H9 (cell line): ENCODE measurements at regions not wholly inside any gene's neighbourhood (a gene's known extent, or its start where the extent isn't known, plus 50 kb on each side); places are given as distances from the start of the nearest gene placed in this dataset.

Source experiments
- DNase-seq: peaks from one replicate; pipeline ENCODE4 v3.0.0-alpha.2; 2017
- H2AFZ ChIP-seq: one replicate; pipeline ENCODE4 v1.6.1; 2013; ENCODE audit warnings: mild to moderate bottlenecking, low read length, control low read depth, moderate library complexity
- H2AK5ac ChIP-seq: 2 replicates; pipeline ENCODE4 v1.6.1; 2013; ENCODE audit warnings: low read length, control low read depth, mixed read lengths; ENCODE audit not compliant: insufficient read length
- H2BK120ac ChIP-seq: one replicate; pipeline ENCODE4 v1.6.1; 2013; ENCODE audit warnings: low read depth, mild to moderate bottlenecking, low read length, control low read depth, inconsistent platforms; ENCODE audit not compliant: poor library complexity, severe bottlenecking
- H2BK12ac ChIP-seq: 2 replicates; pipeline ENCODE4 v1.6.1; 2013; ENCODE audit warnings: low read length, control low read depth, mixed read lengths, low read depth; ENCODE audit not compliant: insufficient read length
- H2BK15ac ChIP-seq: 2 replicates; pipeline ENCODE4 v1.6.1; 2013; ENCODE audit warnings: low read depth, low read length, control low read depth
- H2BK20ac ChIP-seq: one replicate; pipeline ENCODE4 v1.6.1; 2013; ENCODE audit warnings: low read depth, mild to moderate bottlenecking, low read length, control low read depth, inconsistent platforms; ENCODE audit not compliant: poor library complexity, severe bottlenecking
- H2BK5ac ChIP-seq: 2 replicates; pipeline ENCODE4 v1.6.1; 2013; ENCODE audit warnings: low read length, control low read depth, mixed read lengths; ENCODE audit not compliant: insufficient read length
- H3K14ac ChIP-seq: 2 replicates; pipeline ENCODE4 v1.6.1; 2013; ENCODE audit warnings: low read length, control low read depth; ENCODE audit not compliant: insufficient read depth
- H3K18ac ChIP-seq: 2 replicates; pipeline ENCODE4 v1.6.1; 2013; ENCODE audit warnings: low read depth, mild to moderate bottlenecking, mixed read lengths, low read length, control low read depth; ENCODE audit not compliant: insufficient read length
- H3K23ac ChIP-seq: 2 replicates; pipeline ENCODE4 v1.6.1; 2013; ENCODE audit warnings: low read length, control low read depth, mixed read lengths, low read depth; ENCODE audit not compliant: insufficient read length
- H3K23me2 ChIP-seq: 2 replicates; pipeline ENCODE4 v1.6.1; 2013; ENCODE audit warnings: low read depth, mild to moderate bottlenecking, mixed read lengths, low read length, control low read depth; ENCODE audit not compliant: insufficient read length, poor library complexity, severe bottlenecking
- H3K27ac ChIP-seq: 2 replicates; pipeline ENCODE4 v1.5.1; 2013; ENCODE audit warnings: low read length, control low read depth, mixed read lengths, low read depth; ENCODE audit not compliant: insufficient read length
- H3K27me3 ChIP-seq: 2 replicates; pipeline ENCODE4 v1.6.1; 2013; ENCODE audit warnings: low read length, control low read depth, inconsistent platforms; ENCODE audit not compliant: insufficient read depth
- H3K4ac ChIP-seq: 2 replicates; pipeline ENCODE4 v1.6.1; 2013; ENCODE audit warnings: low read depth, mild to moderate bottlenecking, control low read depth, inconsistent platforms, low read length, moderate library complexity
- H3K4me1 ChIP-seq: 2 replicates; pipeline ENCODE4 v1.6.1; 2013; ENCODE audit warnings: low read length, control low read depth, inconsistent platforms; ENCODE audit not compliant: insufficient read depth
- H3K4me2 ChIP-seq: 2 replicates; pipeline ENCODE4 v1.6.1; 2013; ENCODE audit warnings: low read length, control low read depth, mixed read lengths; ENCODE audit not compliant: insufficient read length, insufficient read depth
- H3K56ac ChIP-seq: 2 replicates; pipeline ENCODE4 v1.6.1; 2013; ENCODE audit warnings: low read depth, mild to moderate bottlenecking, mixed read lengths, low read length, control low read depth; ENCODE audit not compliant: insufficient read length
- H3K79me1 ChIP-seq: 2 replicates; pipeline ENCODE4 v1.6.1; 2013; ENCODE audit warnings: low read depth, mild to moderate bottlenecking, moderate library complexity, low read length, control low read depth, inconsistent platforms; ENCODE audit not compliant: insufficient read depth, poor library complexity, severe bottlenecking
- H3K79me2 ChIP-seq: 2 replicates; pipeline ENCODE4 v1.6.1; 2013; ENCODE audit warnings: low read length, control low read depth, inconsistent platforms; ENCODE audit not compliant: insufficient read depth
- H3K9ac ChIP-seq: 2 replicates; pipeline ENCODE4 v1.6.1; 2013; ENCODE audit warnings: low read length, control low read depth, mixed read lengths; ENCODE audit not compliant: insufficient read length; ENCODE audit errors: extremely low read depth
- H3K9me3 ChIP-seq: one replicate; pipeline ENCODE4 v1.6.1; 2013; ENCODE audit warnings: low read depth, low read length, inconsistent platforms; ENCODE audit not compliant: control insufficient read depth
- H3T11ph ChIP-seq: one replicate; pipeline ENCODE4 v1.6.1; 2013; ENCODE audit warnings: mild to moderate bottlenecking, low read length, control low read depth, inconsistent platforms
- H4K20me1 ChIP-seq: one replicate; pipeline ENCODE4 v1.6.1; 2013; ENCODE audit not compliant: control insufficient read depth, insufficient read length, insufficient read depth
- H4K5ac ChIP-seq: 2 replicates; pipeline ENCODE4 v1.6.1; 2013; ENCODE audit warnings: low read depth, mild to moderate bottlenecking, mixed read lengths, low read length, control low read depth; ENCODE audit not compliant: insufficient read length
- H4K8ac ChIP-seq: replicated peaks from 2 replicates; pipeline ENCODE4 v1.6.1; 2013; ENCODE audit warnings: low read length, control low read depth, mixed read lengths, low read depth; ENCODE audit not compliant: insufficient read length
- H4K91ac ChIP-seq: 2 replicates; pipeline ENCODE4 v1.6.1; 2013; ENCODE audit warnings: low read depth, mild to moderate bottlenecking, moderate library complexity, mixed read lengths, low read length, control low read depth; ENCODE audit not compliant: insufficient read length
- H3K27ac Mint-ChIP-seq, 3 experiments: 2 replicates in 2 of 3; 3 replicates in 1 of 3; pipeline ENCODE4 v1.8.0; 2020 to 2021; ENCODE audit warnings: mixed read lengths in 3 of 3, mild to moderate bottlenecking in 1 of 3, moderate library complexity in 1 of 3
- H3K27me3 Mint-ChIP-seq: 2 replicates; pipeline ENCODE4 v1.8.0; 2021; ENCODE audit warnings: low read depth, mild to moderate bottlenecking, moderate library complexity, mixed read lengths
- H3K36me3 Mint-ChIP-seq, 3 experiments: 2 replicates in 2 of 3; 3 replicates in 1 of 3; pipeline ENCODE4 v1.8.0; 2020 to 2021; ENCODE audit warnings: low read depth in 3 of 3, mixed read lengths in 3 of 3; ENCODE audit not compliant: insufficient read depth in 1 of 3
- H3K4me1 Mint-ChIP-seq, 2 experiments: 2 replicates each; pipeline ENCODE4 v1.8.0; 2020; ENCODE audit warnings: mixed read lengths in 2 of 2
- H3K4me3 Mint-ChIP-seq, 2 experiments: 2 replicates in 1 of 2; 3 replicates in 1 of 2; pipeline ENCODE4 v1.8.0; 2020 to 2021; ENCODE audit warnings: mild to moderate bottlenecking in 2 of 2, mixed read lengths in 2 of 2, moderate library complexity in 1 of 2
- H3K9me3 Mint-ChIP-seq, 2 experiments: 2 replicates in 1 of 2; 3 replicates in 1 of 2; pipeline ENCODE4 v1.8.0; 2020; ENCODE audit warnings: mild to moderate bottlenecking in 2 of 2, mixed read lengths in 2 of 2, moderate library complexity in 1 of 2
- WGBS: extraction: QIAGEN DNeasy Blood & Tissue Kit; methylation state at CpG from one replicate; pipeline ENCODE4 v1.1.7; 2013; ENCODE audit warnings: missing lambda C conversion rate, low lambda C conversion rate, mixed read lengths; ENCODE audit not compliant: insufficient read length; ENCODE audit errors: extremely low coverage; 5-methylcytosine and 5-hydroxymethylcytosine counted together
- TF ChIP-seq, protein P1 (sequence below): fragments of 200-600 bp; sonication (generic); conservative IDR thresholded peaks from 3 replicates; pipeline ENCODE4 v1.8.0; 2021; ENCODE audit warnings: antibody characterized with exemption, mild to moderate bottlenecking

DNA sequence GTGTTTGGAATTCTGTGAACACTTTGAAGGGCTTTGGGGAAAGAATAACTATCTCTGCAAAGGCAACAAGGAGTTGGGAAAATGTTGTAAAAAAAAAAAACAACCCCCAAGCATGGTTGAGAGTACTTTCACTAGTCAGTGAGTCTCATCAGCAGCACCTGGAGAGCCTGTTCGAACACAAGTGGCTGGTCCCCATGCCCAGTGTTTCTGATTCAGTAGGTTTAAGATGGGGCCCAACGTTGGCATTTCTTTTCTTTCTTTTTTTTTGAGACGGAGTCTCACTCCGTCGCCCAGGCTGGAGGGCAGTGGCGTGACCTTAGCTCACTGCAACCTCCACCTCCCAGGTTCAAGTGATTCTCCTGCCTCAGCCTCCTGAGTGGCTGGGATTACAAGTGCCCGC is 59.5 kb downstream of the KLF4 start:
- H2AFZ ChIP-seq, result no peak overlapping the region
- H3K4ac ChIP-seq, result no peak overlapping the region
- no peaks in the 10 kb centered on the region; a peak in 1 of 5 replicates for H3K9me3 Mint-ChIP-seq
- no CpG with 5 or more reads among the region's 7 CpGs for WGBS
- no peak overlapping the region for H4K91ac ChIP-seq
- H3T11ph ChIP-seq, result no peak overlapping the region
- H3K9me3 ChIP-seq, result no peaks in the 10 kb centered on the region
- H3K36me3 Mint-ChIP-seq, result peaks cover 0 to 10% (median 1%) of the 10 kb centered on the region in 3 experiments; a peak in 3 of 7 replicates
- no peak overlapping the region for H2BK15ac ChIP-seq
- H2BK12ac ChIP-seq, result no peak overlapping the region
- H3K79me1 ChIP-seq, result no peaks in the 10 kb centered on the region
- H2BK5ac ChIP-seq, result no peak overlapping the region
- H3K9ac ChIP-seq, result no peak overlapping the region
- no peak overlapping the region for H2BK20ac ChIP-seq
- H3K4me1 ChIP-seq, result no peaks in the 10 kb centered on the region
- DNase-seq, result no peak
- no peak overlapping the region for H4K8ac ChIP-seq
- H3K4me2 ChIP-seq, result no peak overlapping the region
- H3K4me3 Mint-ChIP-seq, result no peak overlapping the region
- no peak overlapping the region for H3K18ac ChIP-seq
- no peaks in the 10 kb centered on the region for H3K27me3 ChIP-seq
- H3K27me3 Mint-ChIP-seq, result peaks cover 19% of the 10 kb centered on the region
- TF ChIP-seq, protein P1, sequence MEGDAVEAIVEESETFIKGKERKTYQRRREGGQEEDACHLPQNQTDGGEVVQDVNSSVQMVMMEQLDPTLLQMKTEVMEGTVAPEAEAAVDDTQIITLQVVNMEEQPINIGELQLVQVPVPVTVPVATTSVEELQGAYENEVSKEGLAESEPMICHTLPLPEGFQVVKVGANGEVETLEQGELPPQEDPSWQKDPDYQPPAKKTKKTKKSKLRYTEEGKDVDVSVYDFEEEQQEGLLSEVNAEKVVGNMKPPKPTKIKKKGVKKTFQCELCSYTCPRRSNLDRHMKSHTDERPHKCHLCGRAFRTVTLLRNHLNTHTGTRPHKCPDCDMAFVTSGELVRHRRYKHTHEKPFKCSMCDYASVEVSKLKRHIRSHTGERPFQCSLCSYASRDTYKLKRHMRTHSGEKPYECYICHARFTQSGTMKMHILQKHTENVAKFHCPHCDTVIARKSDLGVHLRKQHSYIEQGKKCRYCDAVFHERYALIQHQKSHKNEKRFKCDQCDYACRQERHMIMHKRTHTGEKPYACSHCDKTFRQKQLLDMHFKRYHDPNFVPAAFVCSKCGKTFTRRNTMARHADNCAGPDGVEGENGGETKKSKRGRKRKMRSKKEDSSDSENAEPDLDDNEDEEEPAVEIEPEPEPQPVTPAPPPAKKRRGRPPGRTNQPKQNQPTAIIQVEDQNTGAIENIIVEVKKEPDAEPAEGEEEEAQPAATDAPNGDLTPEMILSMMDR, result no peak
- no peak overlapping the region for H3K14ac ChIP-seq
- H2AK5ac ChIP-seq, result no peak overlapping the region
- H3K79me2 ChIP-seq, result no peaks in the 10 kb centered on the region
- no peak overlapping the region for H3K27ac ChIP-seq
- peaks cover 3 to 12% of the 10 kb centered on the region in 2 experiments; a peak in 2 of 4 replicates for H3K4me1 Mint-ChIP-seq
- no peak overlapping the region for H2BK120ac ChIP-seq
- H3K23ac ChIP-seq, result no peak overlapping the region
- H3K56ac ChIP-seq, result no peak overlapping the region
- H3K23me2 ChIP-seq, result no peaks in the 10 kb centered on the region
- H4K5ac ChIP-seq, result no peak overlapping the region
- no peaks in the 10 kb centered on the region for H4K20me1 ChIP-seq
- H3K27ac Mint-ChIP-seq, result no peak overlapping the region; a peak in 1 of 7 replicates
